COLO668 (cell line): ENCODE measurements at regions not wholly inside any gene's neighbourhood (a gene's known extent, or its start where the extent isn't known, plus 50 kb on each side); places are given as distances from the start of the nearest gene placed in this dataset.
"Not testable (repeated sequence)": the region's sequence is repeated elsewhere in the genome, so short reads cannot be mapped to it uniquely, and the experiment has no call there.

Experiments
- DNase-seq: peaks from one replicate; lab custom pipeline; 2025; ENCODE audit not compliant: unreplicated experiment; lab: John Stamatoyannopoulos, UW

DNA sequence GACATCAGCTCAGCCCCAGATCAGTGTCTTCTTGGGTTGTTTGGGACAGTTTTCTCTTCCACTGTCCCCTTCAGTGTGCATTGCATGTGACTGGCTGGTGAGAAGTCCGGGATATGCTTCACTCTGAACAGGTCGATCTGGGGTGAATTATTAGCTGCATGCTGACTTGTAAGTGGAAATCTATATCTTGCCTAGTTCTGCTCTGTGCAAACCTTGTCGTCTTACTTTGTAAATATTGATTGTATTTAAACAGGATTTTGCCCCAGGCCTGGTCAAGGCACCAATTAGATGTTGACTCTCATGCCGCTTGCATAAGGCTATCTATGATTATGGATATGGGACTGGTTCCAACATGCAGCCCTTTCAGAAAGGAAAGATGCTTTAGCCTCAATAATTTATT, 669.7 kb downstream of the TYW1 start:
- DNase-seq, result not testable (repeated sequence)

DNA sequence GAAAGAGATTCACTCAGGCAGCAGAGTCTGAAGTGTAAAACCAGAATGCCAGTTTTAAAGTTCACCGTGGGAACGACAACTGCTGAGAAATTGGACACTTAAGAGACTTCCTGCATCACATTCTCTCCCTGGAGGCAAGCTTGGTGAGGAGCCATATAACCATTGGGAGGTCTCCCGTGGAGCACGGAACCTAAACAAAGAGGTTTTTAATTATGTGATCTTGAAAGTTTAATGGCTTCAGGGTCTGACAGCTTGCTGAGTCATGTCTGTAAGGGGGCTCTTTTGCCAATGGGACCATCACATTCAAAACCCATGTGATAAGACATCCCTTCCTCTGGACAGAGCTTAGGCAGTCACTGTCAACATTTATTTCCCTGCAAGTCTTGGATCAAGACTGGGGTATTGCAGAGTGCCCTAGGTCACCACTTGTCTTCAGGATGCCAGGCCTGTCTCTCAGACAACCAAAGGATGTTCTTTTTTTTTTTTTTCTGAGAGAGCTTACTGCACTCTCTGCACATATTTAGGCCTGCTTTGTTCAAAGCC, 674.4 kb downstream of the TYW1 start:
- no peak for DNase-seq

- no peak for DNase-seq
Observed at GRCh38 chr7:67673861-67674260, 677.2 kb downstream of the TYW1 start.

DNA sequence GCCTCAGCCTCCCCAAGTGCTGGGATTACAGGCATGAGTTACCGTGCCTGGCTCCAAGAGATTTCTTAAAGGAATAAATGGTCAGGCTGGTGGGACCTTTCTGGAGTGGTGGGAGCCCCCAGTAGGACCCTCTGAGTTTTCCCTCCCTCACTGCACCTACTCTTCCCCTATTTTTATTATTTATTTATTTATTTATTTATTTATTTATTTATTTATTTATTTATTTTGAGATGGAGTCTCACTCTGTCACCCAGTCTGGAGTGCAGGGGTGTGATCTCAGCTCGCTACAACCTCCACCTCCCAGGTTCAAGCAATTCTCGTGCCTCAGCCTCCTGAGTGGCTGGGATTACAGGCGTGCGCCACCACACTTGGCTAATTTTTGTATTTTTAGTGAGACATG, 678.2 kb downstream of the TYW1 start:
- DNase-seq, result not testable (repeated sequence)

- no peak for DNase-seq
Observed at GRCh38 chr7:67675971-67676370, 679.3 kb downstream of the TYW1 start.

- DNase-seq, result no peak
Observed at GRCh38 chr7:67678419-67678818, 681.8 kb downstream of the TYW1 start.

DNA sequence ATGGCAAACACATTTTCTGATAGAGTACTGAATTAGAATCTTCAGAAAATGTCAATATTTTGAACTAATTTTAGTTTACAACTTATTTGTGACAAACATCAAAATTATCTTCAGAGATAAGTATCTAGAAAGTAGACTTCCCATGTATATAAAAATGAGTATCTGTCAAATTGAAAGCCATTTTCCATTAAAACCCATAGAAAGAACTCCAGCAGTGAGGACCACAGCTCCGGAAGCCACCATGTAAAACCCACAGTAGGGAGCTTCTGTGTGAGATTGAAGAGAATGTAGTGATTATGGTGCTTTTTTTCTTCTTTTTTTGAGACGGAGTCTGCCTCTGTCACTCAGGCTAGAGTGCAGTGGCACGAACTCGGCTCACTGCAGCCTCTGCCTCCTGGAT, 687.0 kb downstream of the TYW1 start:
- no peak for DNase-seq

GRCh38 chr7:67690700-67691099, 694.1 kb downstream of the TYW1 start:
- DNase-seq, result no peak

DNA sequence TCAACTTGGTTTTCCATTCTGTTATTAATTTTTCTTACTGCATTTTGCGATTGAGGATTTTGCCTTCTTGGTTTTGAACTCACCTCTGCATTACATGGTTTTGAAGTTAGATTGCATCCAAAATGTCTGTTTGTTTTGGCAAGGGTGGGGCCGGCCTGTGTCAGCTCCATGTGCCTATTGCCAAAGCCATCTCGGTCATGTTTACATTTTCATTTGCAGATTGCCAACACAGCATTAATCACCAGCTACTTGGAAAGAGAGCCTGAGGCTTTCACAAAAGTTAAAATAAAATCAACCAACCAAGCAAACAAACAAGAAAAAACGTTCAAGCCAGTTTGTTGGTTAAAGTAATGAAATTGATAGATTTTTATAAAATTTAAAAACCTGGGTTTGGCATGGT, 695.8 kb downstream of the TYW1 start:
- no peak for DNase-seq

GRCh38 chr7:67696124-67696523, 699.5 kb downstream of the TYW1 start:
- no peak for DNase-seq

DNA sequence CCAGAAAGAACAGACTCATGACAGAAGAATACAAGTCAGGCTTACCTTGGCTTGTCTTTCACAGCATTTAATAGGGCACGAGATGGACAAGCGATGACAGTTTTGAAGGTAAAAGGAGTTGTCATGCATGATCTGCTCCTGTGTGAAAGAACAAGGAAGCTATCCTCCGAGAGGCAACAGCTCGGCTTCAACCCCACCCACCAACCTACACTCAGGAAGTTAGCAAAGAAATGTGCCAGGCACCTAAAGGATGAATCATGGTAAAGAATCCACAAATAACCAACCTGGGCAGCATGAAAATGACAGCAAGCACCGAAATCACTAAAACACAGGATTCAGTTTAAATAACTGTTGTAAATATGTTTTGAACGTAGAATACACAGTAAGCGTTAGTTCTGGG, 700.2 kb downstream of the TYW1 start:
- DNase-seq, result no peak

GRCh38 chr7:67698354-67698753, 701.7 kb downstream of the TYW1 start:
- no peak for DNase-seq

DNA sequence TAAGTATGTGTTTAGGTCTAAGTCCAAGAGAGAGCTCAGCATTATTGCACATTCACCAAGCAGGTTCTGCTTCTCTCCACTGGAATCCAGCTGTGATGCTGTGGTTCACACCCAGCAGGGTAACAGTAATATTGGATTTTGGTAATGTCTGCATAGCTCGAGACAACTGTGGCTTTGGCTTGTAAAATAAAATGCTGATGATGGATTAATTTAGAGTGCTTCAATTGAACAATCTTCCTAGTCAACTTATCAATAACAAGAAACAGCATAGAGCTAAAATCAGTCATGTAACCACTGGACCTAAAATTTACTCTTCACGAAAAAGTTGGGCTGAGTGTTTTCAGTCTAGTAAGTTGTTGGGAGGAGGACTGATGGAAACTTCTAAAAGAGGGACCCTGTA, 709.2 kb downstream of the TYW1 start:
- DNase-seq, result no peak

- no peak for DNase-seq
Observed at GRCh38 chr7:67711706-67712105, 715.1 kb downstream of the TYW1 start.

- DNase-seq, result no peak
Observed at GRCh38 chr7:67713451-67714056, 716.9 kb downstream of the TYW1 start.

- DNase-seq, result no peak
Observed at GRCh38 chr7:67716729-67717128, 720.1 kb downstream of the TYW1 start.

GRCh38 chr7:67723591-67723990, 727.0 kb downstream of the TYW1 start:
- DNase-seq, result no peak

GRCh38 chr7:67724435-67724834, 727.8 kb downstream of the TYW1 start:
- no peak for DNase-seq

DNA sequence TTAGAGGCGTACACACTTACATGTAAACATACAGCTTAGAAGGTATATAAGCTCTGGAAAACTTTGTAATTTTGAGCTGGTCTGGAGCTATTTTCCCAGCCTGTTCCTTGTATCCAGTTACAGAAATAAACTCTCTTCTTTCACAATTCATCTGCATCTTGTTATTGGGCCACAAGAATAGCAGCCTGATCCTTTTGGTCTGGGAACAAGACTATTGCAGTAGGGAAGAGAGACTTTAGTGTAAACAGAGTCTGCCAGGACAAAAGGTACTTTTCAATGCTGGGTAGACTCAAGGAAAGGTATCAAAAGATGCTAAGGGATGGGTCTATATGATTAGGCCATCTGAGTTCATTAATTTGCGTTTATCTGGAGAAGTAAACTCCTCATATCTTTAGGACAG, 728.3 kb downstream of the TYW1 start:
- no peak for DNase-seq

DNA sequence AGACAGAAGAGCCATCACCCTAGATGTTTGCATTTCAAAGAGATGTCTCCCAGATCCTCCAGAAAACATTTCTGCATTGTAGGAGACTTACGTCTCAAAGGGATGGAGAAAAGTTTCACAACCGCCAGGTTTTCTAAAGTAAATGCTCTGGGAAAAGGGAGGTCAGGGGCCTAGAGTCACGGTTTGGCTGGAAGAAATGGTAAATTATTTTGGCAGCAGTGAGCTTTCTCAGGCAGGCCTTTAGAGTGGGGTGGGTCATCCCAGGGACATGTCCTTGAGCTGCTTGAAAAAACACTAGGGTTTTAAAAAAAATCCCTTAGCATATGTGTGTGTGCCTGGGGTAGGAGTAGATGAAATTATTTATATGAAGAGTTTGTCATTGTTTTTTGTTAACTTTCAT, 728.8 kb downstream of the TYW1 start:
- no peak for DNase-seq

- no peak for DNase-seq
Observed at GRCh38 chr7:67729771-67730170, 733.1 kb downstream of the TYW1 start.

- DNase-seq, result no peak
Observed at GRCh38 chr7:67731704-67732103, 735.1 kb downstream of the TYW1 start.

DNA sequence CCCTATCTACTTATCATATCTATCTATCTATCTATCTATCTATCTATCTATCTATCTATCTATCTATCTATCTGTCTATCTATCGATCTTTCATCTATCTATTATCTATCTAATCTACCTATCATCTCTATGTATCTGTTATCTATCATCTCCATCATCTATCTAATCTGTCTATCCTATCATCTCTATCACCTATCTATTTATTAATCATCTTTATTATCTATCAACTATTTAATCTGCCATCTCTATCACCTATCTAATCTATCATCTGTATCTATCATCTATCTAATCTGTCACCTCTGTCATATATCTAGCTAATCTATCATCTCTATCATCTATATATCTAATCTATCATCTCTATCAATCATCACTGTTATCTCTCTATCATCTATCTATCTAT, 736.3 kb downstream of the TYW1 start:
- no peak for DNase-seq
